22Rv1 (cell line): ENCODE measurements at regions not wholly inside any gene's neighbourhood (a gene's known extent, or its start where the extent isn't known, plus 50 kb on each side); places are given as distances from the start of the nearest gene placed in this dataset.

ENCODE experiments used
- CTCF ChIP-seq: fragments of 450-650 bp; IDR thresholded peaks from 2 replicates; pipeline ENCODE4 v1.5.1; 2017; ENCODE audit warnings: mild to moderate bottlenecking
- ZFX ChIP-seq: fragments of 450-650 bp; IDR thresholded peaks from 2 replicates; pipeline ENCODE4 v1.6.1; 2017; ENCODE audit warnings: antibody characterized with exemption, borderline replicate concordance

DNA sequence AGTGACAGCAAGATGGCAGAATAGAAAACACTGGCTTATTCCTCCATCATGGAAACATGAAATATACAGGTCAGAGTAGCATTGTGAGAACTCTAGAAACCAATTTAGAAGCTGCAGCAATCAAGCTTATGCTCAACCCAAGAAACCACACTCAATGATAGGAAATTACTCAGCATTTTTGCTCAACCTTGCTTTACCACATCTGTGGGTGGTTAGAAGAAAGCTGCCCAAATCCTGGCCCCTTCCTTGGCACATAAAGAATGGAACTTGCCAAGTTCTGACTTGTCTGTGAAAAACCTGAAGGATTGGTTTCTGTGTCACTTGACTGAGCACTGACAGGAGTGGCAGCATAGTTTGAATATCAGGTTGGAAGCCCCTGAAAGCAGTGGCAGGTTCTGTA is 108.0 kb upstream of the MOCS1 start:
- no peak for TF ChIP-seq CTCF
- no peak for TF ChIP-seq ZFX
